ENCODE measurements at regions not wholly inside any gene's neighbourhood (a gene's known extent, or its start where the extent isn't known, plus 50 kb on each side); places are given as distances from the start of the nearest gene placed in this dataset.

DNA sequence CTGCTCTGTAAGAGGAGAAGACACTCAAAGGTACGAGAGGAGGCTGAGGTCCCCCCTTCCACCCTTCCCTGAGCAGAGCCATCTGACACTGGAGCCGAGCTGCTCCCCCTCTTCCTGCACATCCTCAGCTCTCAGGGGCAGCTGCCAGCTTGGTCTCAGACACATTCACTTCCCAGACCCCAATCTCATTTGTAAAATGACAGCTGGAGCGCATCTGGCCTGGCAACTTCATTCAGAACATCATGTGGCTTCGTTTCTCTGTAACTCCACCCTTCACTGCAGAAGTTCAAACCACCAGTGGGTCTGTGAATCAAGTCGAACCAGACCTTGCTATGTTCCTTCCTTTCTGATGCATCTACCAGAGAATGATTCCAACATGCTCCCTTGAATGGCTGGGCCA is 145.6 kb upstream of the CDH4 start:
- no peak for TF ChIP-seq POLR2A (IDR thresholded peaks at IDR 0.05; ENCODE audit: low read depth, low read length)
- no peak for TF ChIP-seq SPI1 (IDR thresholded peaks at IDR 0.05; ENCODE audit: low read depth, low read length)

Data from GM12891 (cell line).